ENCODE measurements at regions not wholly inside any gene's neighbourhood (a gene's known extent, or its start where the extent isn't known, plus 50 kb on each side); places are given as distances from the start of the nearest gene placed in this dataset.

- intact Hi-C loops (cut with micrococcal nuclease): loop anchor here (10.0 kb wide), 1 partner anchor 1666 kb away; no protein-coding TSS in a partner anchor
- BruUV-seq (replicated peaks): no TSS peak
These were observed 621.9 kb downstream of the LRFN5 start for GRCh38 chr14:42228611-42229010.

More at GRCh38 chr14:42228611-42229010, 621.9 kb downstream of the LRFN5 start:
- Histone ChIP-seq H3K9ac (replicated peaks; ENCODE audit: extremely low read depth, insufficient read depth, low read length) (no peak overlapping the region), H3K4me1 (ENCODE audit: control insufficient read depth, extremely low read depth, insufficient read depth, low read length) (no peaks in the 10 kb centered on the region), H3K9me1 (replicated peaks; ENCODE audit: control insufficient read depth, extremely low read depth, insufficient read depth, low read length) (no peaks in the 10 kb centered on the region), H3K4me2 (ENCODE audit: insufficient read depth, low read length) (no peak overlapping the region), H3K9me3 (replicated peaks; ENCODE audit: control insufficient read depth, insufficient read depth, low read length) (no peaks in the 10 kb centered on the region), H3K4me3 (replicated peaks in 1 of 3; ENCODE audit: insufficient read depth in 1 of 3, low read depth in 1 of 3, low read length in 3 of 3) (no peak overlapping the region), H4K20me1 (replicated peaks; ENCODE audit: control insufficient read depth, extremely low read depth, insufficient read depth, low read length) (no peaks in the 10 kb centered on the region), H3K36me3 (ENCODE audit: control insufficient read depth in 2 of 2, extremely low read depth in 1 of 2, insufficient read depth in 2 of 2, low read length in 2 of 2) (no peaks in the 10 kb centered on the region), H3K27me3 (ENCODE audit: control insufficient read depth in 2 of 2, insufficient read depth in 2 of 2, low read length in 2 of 2) (no peaks in the 10 kb centered on the region), H3K27ac (ENCODE audit: insufficient read depth, low read depth, low read length) (no peak overlapping the region), H3K79me2 (ENCODE audit: control insufficient read depth, insufficient read depth, low read length) (no peaks in the 10 kb centered on the region), H2AFZ (ENCODE audit: low read depth, low read length) (no peak overlapping the region)
- CTCF ChIA-PET: no interaction called here
- FAIRE-seq: no peak
- dilution Hi-C loops (cut with MboI; ENCODE audit: extremely low pct_ligation_motif_present, low sequenced_read_pairs): no loop called here
- TF ChIP-seq CTCF (IDR thresholded peaks at IDR 0.05; ENCODE audit: extremely low read depth in 1 of 2, insufficient read depth in 1 of 2, low read depth in 1 of 2, low read length in 2 of 2) (no peak), POLR2A (IDR thresholded peaks at IDR 0.05; ENCODE audit: low read depth, low read length) (no peak), EZH2 (IDR thresholded peaks at IDR 0.05; ENCODE audit: borderline replicate concordance, low read depth, low read length, severe bottlenecking) (no peak), FOS (IDR thresholded peaks at IDR 0.05; ENCODE audit: borderline replicate concordance, insufficient read depth, low read length) (no peak), MYC (IDR thresholded peaks at IDR 0.05; ENCODE audit: low read depth, low read length) (no peak), GATA2 (IDR thresholded peaks at IDR 0.05; ENCODE audit: insufficient read depth, insufficient read length, low read depth, low read length) (no peak), JUN (IDR thresholded peaks at IDR 0.05; ENCODE audit: borderline replicate concordance, insufficient read depth, insufficient read length, low read depth) (no peak), POLR2AphosphoS5 (IDR thresholded peaks at IDR 0.05; ENCODE audit: insufficient read depth, low read depth, low read length) (no peak)
- TF ChIP-seq, protein P1, sequence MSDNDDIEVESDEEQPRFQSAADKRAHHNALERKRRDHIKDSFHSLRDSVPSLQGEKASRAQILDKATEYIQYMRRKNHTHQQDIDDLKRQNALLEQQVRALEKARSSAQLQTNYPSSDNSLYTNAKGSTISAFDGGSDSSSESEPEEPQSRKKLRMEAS (IDR thresholded peaks at IDR 0.05; ENCODE audit: insufficient read depth, insufficient read length): no peak
- POLR2A ChIA-PET: no interaction called here
- no peak for DNase-seq (ENCODE audit: low read depth, low spot score)

Data from endothelial cell of umbilical vein (primary cell).